ENCODE measurements at regions not wholly inside any gene's neighbourhood (a gene's known extent, or its start where the extent isn't known, plus 50 kb on each side); places are given as distances from the start of the nearest gene placed in this dataset.

GRCh38 chr17:49903523-49903922, 55.7 kb upstream of the TAC4 start:
- Histone ChIP-seq H3K4me1 (ENCODE audit: low read depth) (no peaks in the 10 kb centered on the region), H3K4me3 (no peak overlapping the region), H3K36me3 (ENCODE audit: low read depth) (no peaks in the 10 kb centered on the region), H3K9me3 (no peaks in the 10 kb centered on the region)
- DNase-seq (no peak), ATAC-seq (no peak)
- intact Hi-C loops (cut with DNase I, micrococcal nuclease) = no loop called here
- TF ChIP-seq CTCF (IDR thresholded peaks at IDR 0.05) = no peak

- no peak for TF ChIP-seq CTCF (IDR thresholded peaks at IDR 0.05)
- H3K4me3 ChIP-seq = no peak overlapping the region
- DNase-seq = no peak
- intact Hi-C loops (cut with DNase I, micrococcal nuclease) = no loop called here
- no peak for ATAC-seq
- no peaks in the 10 kb centered on the region for H3K4me1 ChIP-seq (ENCODE audit: low read depth)
- no peaks in the 10 kb centered on the region for H3K9me3 ChIP-seq
- H3K36me3 ChIP-seq (ENCODE audit: low read depth) = no peaks in the 10 kb centered on the region
Observed at GRCh38 chr17:49904893-49905292, 57.0 kb upstream of the TAC4 start.

- H3K9me3 ChIP-seq = no peaks in the 10 kb centered on the region
- intact Hi-C loops (cut with DNase I, micrococcal nuclease) = no loop called here
- DNase-seq (no peak), ATAC-seq (no peak)
- no peaks in the 10 kb centered on the region for H3K36me3 ChIP-seq (ENCODE audit: low read depth)
- TF ChIP-seq CTCF (IDR thresholded peaks at IDR 0.05) = no peak
- H3K4me1 ChIP-seq (ENCODE audit: low read depth) = no peaks in the 10 kb centered on the region
- no peak overlapping the region for H3K4me3 ChIP-seq
Observed at GRCh38 chr17:49906531-49907136, 58.8 kb upstream of the TAC4 start.

- intact Hi-C loops (cut with DNase I, micrococcal nuclease) = no loop called here
- ATAC-seq (no peak), DNase-seq (no peak)
- Histone ChIP-seq H3K4me3 (no peak overlapping the region), H3K4me1 (ENCODE audit: low read depth) (no peaks in the 10 kb centered on the region), H3K36me3 (ENCODE audit: low read depth) (no peaks in the 10 kb centered on the region), H3K9me3 (no peaks in the 10 kb centered on the region)
- TF ChIP-seq CTCF (IDR thresholded peaks at IDR 0.05) = no peak
Observed at GRCh38 chr17:49907279-49907678, 59.4 kb upstream of the TAC4 start.

GRCh38 chr17:49908782-49909714, 59.9 kb upstream of the DLX4 start:
- intact Hi-C loops (cut with DNase I, micrococcal nuclease) = no loop called here
- H3K4me1 ChIP-seq (ENCODE audit: low read depth) = no peaks in the 10 kb centered on the region
- H3K4me3 ChIP-seq = no peak overlapping the region
- TF ChIP-seq CTCF (IDR thresholded peaks at IDR 0.05) = no peak
- no peak for DNase-seq
- ATAC-seq = no peak
- no peaks in the 10 kb centered on the region for H3K9me3 ChIP-seq
- H3K36me3 ChIP-seq (ENCODE audit: low read depth) = no peaks in the 10 kb centered on the region
